AG04450 (cell line): ENCODE measurements at regions not wholly inside any gene's neighbourhood (a gene's known extent, or its start where the extent isn't known, plus 50 kb on each side); places are given as distances from the start of the nearest gene placed in this dataset.

Experiments used
- CTCF ChIA-PET: fragments of 300-600, 350-600 bp; formaldehyde crosslinking; extraction: SDS; loops from one replicate; lab custom pipeline; 2022; ENCODE audit warnings: antibody characterized with exemption, inconsistent platforms; lab: Charles Lee
- POLR2A ChIA-PET: fragments of 350-600 bp; formaldehyde crosslinking; extraction: SDS; loops from one replicate; lab custom pipeline; 2021; ENCODE audit warnings: antibody characterized with exemption, inconsistent platforms; lab: Yijun Ruan, JAX
- DNase-seq: peaks from one replicate; pipeline ENCODE4 v3.0.0-alpha.2; 2011; ENCODE audit warnings: low read depth, low spot score
- H3K27ac ChIP-seq: one replicate; pipeline ENCODE4 v1.5.1; 2012; ENCODE audit warnings: low read depth, low read length, control low read depth
- H3K27me3 ChIP-seq: one replicate; pipeline ENCODE4 v1.6.0; 2012; ENCODE audit warnings: low read length; ENCODE audit not compliant: control insufficient read depth, insufficient read depth
- H3K4me3 ChIP-seq: 2 replicates; pipeline ENCODE4 v1.5.1; 2011; ENCODE audit warnings: mild to moderate bottlenecking, low read depth, low read length, control low read depth
- H3K9me3 ChIP-seq: 2 replicates; pipeline ENCODE4 v1.5.1; 2012; ENCODE audit warnings: low read length; ENCODE audit not compliant: control insufficient read depth, insufficient read depth
- TF ChIP-seq, protein P1 (sequence below): IDR thresholded peaks from 2 replicates; pipeline ENCODE4 v1.5.1; 2011; ENCODE audit warnings: low read depth, low read length, control low read depth, inconsistent platforms

- DNase-seq, result no peak
- Histone ChIP-seq H3K27me3 (no peaks in the 10 kb centered on the region), H3K27ac (no peak overlapping the region), H3K9me3 (peaks cover 4% of the 10 kb centered on the region), H3K4me3 (no peak overlapping the region)
- ChIA-PET POLR2A (interaction anchor here (2.3 kb wide), 1 partner anchor 9 kb away, joined by 8 read pairs; no protein-coding TSS in a partner anchor), CTCF (interaction anchor here (0.6 to 2.0 kb wide), 3 partner anchors 27 to 267 kb away, joined by 3 to 6 read pairs (median 4); partner anchors contain the start of gene TRIO)
- TF ChIP-seq, protein P1, sequence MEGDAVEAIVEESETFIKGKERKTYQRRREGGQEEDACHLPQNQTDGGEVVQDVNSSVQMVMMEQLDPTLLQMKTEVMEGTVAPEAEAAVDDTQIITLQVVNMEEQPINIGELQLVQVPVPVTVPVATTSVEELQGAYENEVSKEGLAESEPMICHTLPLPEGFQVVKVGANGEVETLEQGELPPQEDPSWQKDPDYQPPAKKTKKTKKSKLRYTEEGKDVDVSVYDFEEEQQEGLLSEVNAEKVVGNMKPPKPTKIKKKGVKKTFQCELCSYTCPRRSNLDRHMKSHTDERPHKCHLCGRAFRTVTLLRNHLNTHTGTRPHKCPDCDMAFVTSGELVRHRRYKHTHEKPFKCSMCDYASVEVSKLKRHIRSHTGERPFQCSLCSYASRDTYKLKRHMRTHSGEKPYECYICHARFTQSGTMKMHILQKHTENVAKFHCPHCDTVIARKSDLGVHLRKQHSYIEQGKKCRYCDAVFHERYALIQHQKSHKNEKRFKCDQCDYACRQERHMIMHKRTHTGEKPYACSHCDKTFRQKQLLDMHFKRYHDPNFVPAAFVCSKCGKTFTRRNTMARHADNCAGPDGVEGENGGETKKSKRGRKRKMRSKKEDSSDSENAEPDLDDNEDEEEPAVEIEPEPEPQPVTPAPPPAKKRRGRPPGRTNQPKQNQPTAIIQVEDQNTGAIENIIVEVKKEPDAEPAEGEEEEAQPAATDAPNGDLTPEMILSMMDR, result no peak
Measured at GRCh38 chr5:14003513-14003912, 59.0 kb upstream of the DNAH5 start.

- ChIA-PET CTCF (no interaction called here), POLR2A (no interaction called here)
- H3K4me3 ChIP-seq, result no peak overlapping the region
- no peak for DNase-seq
- H3K27ac ChIP-seq, result no peak overlapping the region
- H3K27me3 ChIP-seq, result no peaks in the 10 kb centered on the region
- TF ChIP-seq, protein P1, result no peak
- H3K9me3 ChIP-seq, result peaks cover 10% of the 10 kb centered on the region
Measured at GRCh38 chr5:13998254-13998653, 53.8 kb upstream of the DNAH5 start.

DNA sequence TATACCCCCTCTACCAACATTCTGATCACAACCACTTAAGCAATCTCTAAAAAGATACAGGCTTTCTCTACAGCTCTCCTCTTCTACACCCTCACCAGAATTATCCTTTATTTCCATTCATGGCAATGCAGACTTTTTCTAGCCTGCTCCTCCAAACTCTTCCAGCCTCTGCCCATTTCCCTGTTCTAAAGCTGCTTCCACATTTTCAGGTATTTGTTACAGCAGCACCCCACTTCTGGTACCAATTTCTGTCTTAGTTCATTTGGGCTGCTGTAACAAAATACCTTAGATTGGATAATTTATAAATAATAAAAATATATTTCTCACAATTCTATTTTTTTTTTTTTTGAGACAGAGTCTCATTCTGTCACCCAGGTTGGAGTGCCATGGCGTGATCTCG lies 53.0 kb upstream of the DNAH5 start:
- no peak overlapping the region for H3K4me3 ChIP-seq
- CTCF ChIA-PET, result no interaction called here

DNA sequence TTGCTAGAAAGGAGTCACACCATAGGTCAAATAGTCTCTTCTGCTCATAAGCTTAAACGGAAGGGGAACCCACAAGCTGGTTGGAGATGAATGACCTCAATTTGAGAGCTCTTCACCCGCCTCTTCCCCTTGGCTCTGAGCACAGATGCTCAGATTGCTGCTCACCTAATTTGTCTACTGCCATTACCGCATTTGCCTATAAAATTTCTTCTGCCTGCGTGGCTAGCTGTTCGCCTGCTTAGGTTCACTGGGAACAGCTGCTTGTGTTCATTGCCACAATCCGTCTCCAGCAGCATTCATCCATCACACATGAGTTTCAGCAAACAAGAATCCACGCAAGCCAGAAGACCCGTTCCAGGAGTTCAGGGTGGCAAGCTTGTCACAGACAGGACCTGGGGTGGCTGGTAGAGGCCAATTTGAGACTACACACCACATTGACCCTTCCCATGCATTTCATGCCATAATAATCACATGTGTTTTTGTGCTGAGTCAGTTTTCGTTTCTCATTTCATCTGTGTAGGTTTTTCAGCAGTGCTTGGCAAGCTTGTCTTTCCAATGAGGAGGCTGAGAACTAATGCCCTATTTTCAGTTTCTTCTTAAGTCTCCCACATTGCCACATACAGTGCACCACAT lies 50.2 kb upstream of the DNAH5 start:
- CTCF ChIA-PET, result interaction anchor here (0.7 to 1.3 kb wide), 3 partner anchors 10 to 276 kb away, joined by 3 to 7 read pairs (median 4); no protein-coding TSS in a partner anchor
- POLR2A ChIA-PET, result interaction anchor here (0.6 to 2.6 kb wide), 21 partner anchors 9 to 270 kb away, joined by 3 to 24 read pairs (median 5); partner anchors contain the start of gene TRIO
- Histone ChIP-seq H3K27ac (peak overlapping the region; percentile 92), H3K9me3 (peaks cover 10% of the 10 kb centered on the region), H3K4me3 (0 out of 2 replicates have a peak overlapping the region, but pooled peaks have one; percentile 23), H3K27me3 (no peaks in the 10 kb centered on the region)
- DNase-seq, result peak; percentile 85
- TF ChIP-seq, protein P1, result no peak

More for the DNA sequence above, 53.0 kb upstream of the DNAH5 start:
- Histone ChIP-seq H3K27ac (no peak overlapping the region), H3K27me3 (no peaks in the 10 kb centered on the region), H3K9me3 (peaks cover 10% of the 10 kb centered on the region)
- TF ChIP-seq, protein P1, result no peak
- POLR2A ChIA-PET, result no interaction called here
- no peak for DNase-seq
